ENCODE measurements at regions not wholly inside any gene's neighbourhood (a gene's known extent, or its start where the extent isn't known, plus 50 kb on each side); places are given as distances from the start of the nearest gene placed in this dataset.
"Not testable (repeated sequence)": the region's sequence is repeated elsewhere in the genome, so short reads cannot be mapped to it uniquely, and the experiment has no call there.

- no peak for DNase-seq (ENCODE audit: low spot score)
These were observed 57.3 kb upstream of the PRSS12 start for GRCh38 chr4:118410138-118410537.

DNA sequence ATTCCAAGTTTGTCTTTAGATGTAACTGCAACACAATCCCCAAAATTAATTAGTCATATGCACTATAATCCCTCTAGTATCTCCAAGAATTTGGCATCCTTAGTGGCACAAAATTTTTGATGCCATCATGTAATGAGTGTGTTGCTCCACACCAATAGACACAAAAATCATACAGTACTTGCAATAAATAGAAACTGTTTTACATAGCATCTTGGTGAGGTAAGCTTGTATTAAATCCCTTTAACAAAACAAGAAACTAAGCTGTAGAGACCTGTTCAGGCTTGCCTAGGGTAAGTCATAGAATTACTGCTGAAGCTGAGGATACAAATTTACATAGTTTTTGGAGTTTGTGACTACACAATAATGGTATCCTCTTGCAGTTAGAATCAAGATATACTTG is 64.5 kb upstream of the PRSS12 start:
- DNase-seq (ENCODE audit: low spot score): no peak

DNA sequence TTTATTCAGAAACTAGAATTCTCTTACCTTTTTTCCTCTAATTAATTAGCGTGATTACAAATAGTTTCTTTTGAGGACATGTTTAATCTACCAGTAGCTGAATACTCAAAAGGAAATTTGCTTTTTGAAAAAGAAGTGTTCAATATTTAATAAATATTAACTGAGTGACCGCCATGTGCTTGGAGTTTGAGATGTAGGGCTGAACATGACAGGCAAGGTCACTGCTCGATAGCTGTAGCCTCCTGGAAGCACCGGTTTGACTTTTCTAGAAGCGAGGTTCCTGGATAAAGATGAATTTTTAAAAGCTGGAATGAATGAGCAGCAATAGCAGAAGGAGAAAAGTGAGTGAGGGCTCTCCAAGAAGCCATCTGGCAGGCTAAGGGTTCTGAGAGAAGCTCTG is 65.0 kb upstream of the PRSS12 start:
- not testable (repeated sequence) for DNase-seq (ENCODE audit: low spot score)

DNA sequence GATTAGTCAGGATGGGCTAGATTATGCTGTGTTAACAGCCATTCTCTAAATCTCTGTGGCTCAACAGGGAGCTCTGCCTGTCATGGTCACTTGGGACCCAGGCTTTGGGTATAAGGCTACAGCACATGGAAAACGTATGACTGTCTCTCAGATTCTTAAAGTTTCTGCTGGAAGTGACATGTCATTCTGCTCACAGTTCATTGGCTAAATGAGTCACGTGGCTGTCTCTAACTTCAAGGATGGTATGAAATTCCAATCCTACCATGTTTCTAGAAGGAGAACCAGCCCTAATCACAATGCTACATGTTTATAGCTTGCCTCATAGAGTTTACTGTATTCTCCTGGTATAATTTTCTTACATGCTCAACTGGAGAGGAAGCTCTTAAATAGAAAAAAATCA is 65.6 kb upstream of the PRSS12 start:
- DNase-seq (ENCODE audit: low spot score): not testable (repeated sequence)

DNA sequence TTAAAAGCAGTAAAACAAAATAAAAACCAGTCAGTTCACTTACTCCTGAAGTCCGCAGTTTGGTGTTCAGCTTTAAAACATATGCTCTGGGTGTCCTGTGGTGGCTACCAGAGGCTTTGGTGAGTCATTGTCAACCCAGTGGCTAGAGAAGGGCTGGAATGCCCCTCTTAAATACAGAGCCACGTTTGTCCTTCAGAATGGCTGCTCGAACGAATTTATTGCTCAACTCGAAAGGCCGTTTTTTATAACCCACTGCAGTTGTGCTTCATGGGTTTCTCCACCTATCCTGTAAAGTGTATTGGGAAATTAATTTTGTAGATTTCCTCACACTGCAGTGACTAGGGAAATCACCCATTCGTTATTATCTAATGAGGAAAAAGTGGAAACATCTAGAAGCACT is 66.8 kb upstream of the PRSS12 start:
- DNase-seq (ENCODE audit: low spot score): not testable (repeated sequence)

- not testable (repeated sequence) for DNase-seq (ENCODE audit: low spot score)
These were observed 71.3 kb upstream of the PRSS12 start for GRCh38 chr4:118424062-118424461.

GRCh38 chr4:118428881-118429280 is 76.1 kb upstream of the PRSS12 start:
- not testable (repeated sequence) for DNase-seq (ENCODE audit: low spot score)

GRCh38 chr4:118432359-118432758 is 79.6 kb upstream of the PRSS12 start:
- not testable (repeated sequence) for DNase-seq (ENCODE audit: low spot score)

DNA sequence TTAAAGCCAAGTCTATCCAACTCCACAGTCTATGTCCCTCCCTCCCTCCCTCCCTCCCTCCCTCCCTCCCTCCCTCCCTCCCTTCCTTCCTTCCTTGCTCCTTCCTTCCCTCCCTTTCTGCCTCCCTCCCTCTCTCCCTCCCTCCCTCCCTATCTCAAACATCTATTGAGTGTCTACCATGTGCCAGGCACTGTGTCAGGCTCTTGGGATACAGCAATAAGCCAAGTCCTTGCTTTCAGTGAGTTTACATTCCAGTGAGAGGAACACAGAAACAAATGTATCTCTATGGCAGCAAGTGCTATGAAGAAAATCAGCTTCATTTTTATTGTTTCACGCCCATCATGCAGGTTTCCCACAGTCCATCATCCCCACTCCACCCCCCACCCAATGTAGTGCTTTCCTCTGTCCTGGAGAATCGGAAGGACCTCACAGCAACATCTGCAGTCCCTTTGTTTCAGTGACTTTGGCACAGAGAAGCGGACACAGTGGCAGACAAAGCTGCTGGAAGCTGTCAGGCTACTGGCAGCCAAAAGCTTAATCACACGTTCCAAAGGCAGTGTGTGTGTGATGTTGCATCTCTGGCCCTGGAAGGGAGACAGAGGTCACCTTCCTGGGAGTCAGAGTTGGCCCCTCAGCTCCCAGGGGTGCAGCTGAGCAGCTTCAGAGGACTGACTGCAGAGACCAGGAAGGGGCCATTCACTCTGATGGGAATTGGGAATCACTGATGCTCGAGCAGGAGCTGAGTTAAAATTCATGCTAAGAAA is 81.0 kb upstream of the PRSS12 start:
- not testable (repeated sequence) for DNase-seq (ENCODE audit: low spot score)

DNA sequence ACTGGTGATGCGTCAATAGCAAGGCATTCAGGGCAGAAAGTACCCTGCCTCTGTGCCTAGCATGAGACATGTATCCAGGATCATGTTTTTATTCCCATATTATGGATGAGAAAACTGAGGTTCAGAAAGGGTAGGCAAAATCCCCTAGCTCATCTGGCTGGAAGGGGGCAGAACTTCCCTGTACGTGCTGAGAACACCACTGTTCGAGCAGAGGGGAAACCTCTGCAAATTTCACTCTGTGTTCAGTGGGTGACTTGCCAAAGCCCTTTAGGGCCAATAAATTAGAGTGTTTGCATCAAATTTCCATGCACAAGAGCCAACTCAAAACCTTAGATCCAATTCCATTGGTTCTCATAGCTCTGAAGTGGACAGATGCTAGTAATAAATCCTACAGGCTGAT is 82.6 kb upstream of the PRSS12 start:
- not testable (repeated sequence) for DNase-seq (ENCODE audit: low spot score)

DNA sequence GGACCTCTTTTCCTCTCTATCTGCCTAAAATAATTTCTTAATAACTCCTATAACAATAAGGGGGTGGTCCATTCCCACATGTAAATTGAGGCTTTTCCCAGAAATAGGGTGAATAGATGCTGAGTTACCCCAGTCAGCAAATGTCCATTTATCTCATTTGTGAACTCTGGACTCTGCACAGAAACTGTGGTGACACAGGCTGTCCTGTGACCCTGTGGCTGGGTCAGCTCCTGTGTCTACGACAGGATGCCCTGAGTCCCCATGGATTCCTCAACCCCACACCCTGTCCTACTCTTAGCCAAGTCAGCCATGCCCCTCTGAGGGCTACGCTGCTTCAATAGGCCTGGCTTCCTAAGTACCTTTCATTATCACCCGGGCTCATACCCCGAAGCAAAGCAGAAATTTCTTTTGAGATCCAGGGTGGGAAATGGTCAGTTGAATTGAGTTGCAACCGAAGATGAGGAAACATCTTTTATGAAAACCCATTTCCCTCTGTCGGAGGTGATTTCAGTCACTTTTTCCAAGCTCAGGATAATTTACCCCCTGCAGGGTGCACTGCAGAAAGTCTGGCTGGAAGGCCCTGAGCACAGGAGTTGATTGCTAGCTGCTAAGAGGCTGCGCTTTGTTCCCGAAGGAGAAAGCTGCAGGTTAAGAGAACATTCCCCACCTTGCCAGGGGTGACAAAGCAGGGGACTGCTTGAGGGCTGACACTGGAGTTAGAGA is 89.5 kb upstream of the PRSS12 start:
- DNase-seq (ENCODE audit: low spot score): not testable (repeated sequence)

- not testable (repeated sequence) for DNase-seq (ENCODE audit: low spot score)
These were observed 94.6 kb upstream of the PRSS12 start for GRCh38 chr4:118447397-118447796.

- DNase-seq (ENCODE audit: low spot score): not testable (repeated sequence)
These were observed 102.1 kb upstream of the PRSS12 start for GRCh38 chr4:118454857-118455256.

DNA sequence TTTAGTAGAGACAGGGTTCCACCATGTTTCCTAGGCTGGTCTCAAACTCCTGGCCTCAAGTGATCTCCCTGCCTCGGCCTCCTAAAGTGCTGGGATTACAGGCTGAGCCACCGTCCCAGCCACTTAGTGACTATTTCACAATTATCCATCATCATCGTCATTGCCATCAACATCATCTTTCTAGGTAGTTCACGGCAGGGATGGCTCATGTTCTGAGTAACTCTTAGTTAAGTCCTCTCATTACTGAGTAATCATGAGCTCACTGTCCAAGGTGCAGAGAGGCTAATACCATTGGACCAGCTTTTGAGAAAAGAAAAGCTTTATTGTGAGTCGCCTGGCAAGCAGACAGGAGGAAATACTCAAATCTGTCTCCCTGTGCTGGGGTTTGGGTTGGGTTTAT is 108.6 kb upstream of the PRSS12 start:
- not testable (repeated sequence) for DNase-seq (ENCODE audit: low spot score)

DNA sequence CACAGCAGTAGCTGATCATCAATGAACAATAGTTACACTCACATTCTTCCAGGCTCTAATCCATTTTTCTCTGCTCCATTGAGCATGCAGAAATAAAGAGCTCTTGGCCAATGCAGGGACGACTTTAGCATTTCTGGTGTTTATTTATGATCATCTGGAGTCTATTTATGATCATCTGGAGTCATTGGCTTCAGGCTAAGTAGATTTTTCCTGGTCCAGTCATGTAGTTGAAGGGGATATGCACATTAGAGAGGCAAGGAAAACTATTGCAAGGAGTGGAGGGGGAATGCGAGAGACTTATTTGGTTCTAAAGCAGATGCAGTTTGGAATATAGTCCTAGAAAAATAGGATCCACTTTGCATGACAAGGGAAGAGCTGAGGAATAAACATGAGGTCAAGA is 113.0 kb upstream of the PRSS12 start:
- not testable (repeated sequence) for DNase-seq (ENCODE audit: low spot score)

GRCh38 chr4:118474001-118474626 is 121.3 kb upstream of the PRSS12 start:
- not testable (repeated sequence) for DNase-seq (ENCODE audit: low spot score)

- not testable (repeated sequence) for DNase-seq (ENCODE audit: low spot score)
These were observed 122.0 kb upstream of the PRSS12 start for GRCh38 chr4:118474771-118475170.

DNA sequence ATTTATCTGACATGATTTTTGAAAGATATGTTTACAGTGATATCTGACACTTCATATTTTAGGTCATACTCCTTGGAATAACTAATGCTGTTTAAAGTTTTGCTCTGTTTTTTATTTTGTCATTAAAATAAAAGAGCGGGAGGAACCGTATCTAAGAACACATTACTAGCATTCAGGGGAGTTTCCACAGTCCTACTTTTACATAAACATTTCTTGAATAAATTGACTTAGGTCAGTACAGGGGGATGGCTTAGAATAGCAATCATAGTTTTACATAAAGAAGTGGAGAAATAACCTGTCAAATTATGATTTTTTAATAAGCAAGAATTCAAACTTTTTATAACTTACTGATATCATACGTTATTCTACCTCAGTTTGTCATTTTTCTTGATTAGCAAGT is 123.1 kb upstream of the PRSS12 start:
- not testable (repeated sequence) for DNase-seq (ENCODE audit: low spot score)

- not testable (repeated sequence) for DNase-seq (ENCODE audit: low spot score)
These were observed 125.0 kb upstream of the PRSS12 start for GRCh38 chr4:118477826-118478225.

- DNase-seq (ENCODE audit: low spot score): not testable (repeated sequence)
These were observed 133.1 kb upstream of the PRSS12 start for GRCh38 chr4:118485801-118486314.

GRCh38 chr4:118492963-118493362 is 140.2 kb upstream of the PRSS12 start:
- DNase-seq (ENCODE audit: low spot score): not testable (repeated sequence)

GRCh38 chr4:118494437-118494836 is 141.6 kb upstream of the PRSS12 start:
- DNase-seq (ENCODE audit: low spot score): not testable (repeated sequence)

GRCh38 chr4:118502967-118503366 is 150.2 kb upstream of the PRSS12 start:
- DNase-seq (ENCODE audit: low spot score): not testable (repeated sequence)

All from CD4-positive, alpha-beta T cell treated with Interleukin-6 at 100 ng/mL for 8 hours (primary cell).